HCT116 (cell line): ENCODE measurements at regions not wholly inside any gene's neighbourhood (a gene's known extent, or its start where the extent isn't known, plus 50 kb on each side); places are given as distances from the start of the nearest gene placed in this dataset.

Experiments
- ATAC-seq: fragments of 200-7000 bp; cut with Tn5 transposase; 2 replicates; pipeline ENCODE4 v1.9.1; 2020; ENCODE audit warnings: mild to moderate bottlenecking, moderate library complexity
- BruUV-seq: library from RNA; stranded (reverse); fragments of 400-500 nt; replicated peaks from 2 replicates; lab custom pipeline; 2021; lab: Mats Ljungman, UMichigan
- CTCF ChIA-PET: fragments of 300-600 bp; sonication (Branson Sonifier 250); formaldehyde crosslinking; loops from one replicate; lab custom pipeline; 2021; ENCODE audit warnings: antibody characterized with exemption; lab: Charles Lee
- POLR2A ChIA-PET: fragments of 300-600, 350-600 bp; sonication (Branson Sonifier 250); formaldehyde crosslinking; loops from one replicate; lab custom pipeline; 2021; ENCODE audit warnings: antibody characterized with exemption; lab: Charles Lee
- RAD21 ChIA-PET, 2 experiments: fragments of 300-600 bp; sonication (Branson Sonifier 250); formaldehyde crosslinking; loops; one replicate each; lab custom pipeline; 2023; ENCODE audit warnings: low total read pairs in 2 of 2; ENCODE audit not compliant: uncharacterized antibody in 2 of 2, unreplicated experiment in 2 of 2, low non-redundant PET in 1 of 2; lab: Charles Lee
- DNase-seq: peaks from one replicate; pipeline ENCODE4 v3.0.0-alpha.2; 2010; ENCODE audit warnings: low read depth, low spot score
- H2AFZ ChIP-seq: fragments of 200-600 bp; shearing (Covaris generic), sonication (generic); 2 replicates; pipeline ENCODE4 v1.6.1; 2017; ENCODE audit warnings: low read depth, mixed run types, mixed read lengths, antibody characterized with exemption, low read length; ENCODE audit not compliant: poor library complexity, severe bottlenecking
- H3K27ac ChIP-seq: 2 replicates; pipeline ENCODE4 v1.5.1; 2012; ENCODE audit warnings: low read depth, low read length
- H3K27me3 ChIP-seq: fragments of 200-600 bp; sonication (generic); 2 replicates; pipeline ENCODE4 v1.6.1; 2016; ENCODE audit warnings: mixed run types, low read length, mixed read lengths; ENCODE audit not compliant: insufficient read depth
- H3K36me3 ChIP-seq, 2 experiments: fragments of 200-500 bp in 1 of 2; fragments of 200-600 bp in 1 of 2; sonication (Bioruptor generic) in 1 of 2; sonication (generic) in 1 of 2; 2 replicates each; pipeline versions ENCODE4 v1.5.1 to v1.6.1; 2014 to 2016; ENCODE audit warnings: low read length in 2 of 2, inconsistent platforms in 1 of 2, mixed read lengths in 1 of 2, mixed run types in 1 of 2; ENCODE audit not compliant: insufficient read depth in 2 of 2, control insufficient read depth in 1 of 2
- H3K4me1 ChIP-seq, 2 experiments: fragments of 200-600 bp in 1 of 2; sonication (generic) in 1 of 2; 2 replicates each; pipeline versions ENCODE4 v1.5.1 to v1.6.1; 2012 to 2017; ENCODE audit warnings: low read length in 2 of 2, inconsistent platforms in 1 of 2, mild to moderate bottlenecking in 1 of 2, mixed read lengths in 1 of 2, mixed run types in 1 of 2, moderate library complexity in 1 of 2; ENCODE audit not compliant: insufficient read depth in 2 of 2, control insufficient read depth in 1 of 2
- H3K4me2 ChIP-seq: fragments of 200-600 bp; sonication (generic); 2 replicates; pipeline ENCODE4 v1.6.1; 2017; ENCODE audit warnings: mixed run types, low read length, mixed read lengths
- H3K4me3 ChIP-seq, 2 experiments: fragments of 200-600 bp in 1 of 2; sonication (generic) in 1 of 2; replicated peaks in 1 of 2; 2 replicates each; pipeline ENCODE4 v1.5.1; 2011 to 2016; ENCODE audit warnings: low read length in 2 of 2, control low read depth in 1 of 2, low read depth in 1 of 2, mild to moderate bottlenecking in 1 of 2, mixed read lengths in 1 of 2, mixed run types in 1 of 2
- H3K79me2 ChIP-seq: fragments of 200-600 bp; sonication (generic); 2 replicates; pipeline ENCODE4 v1.6.1; 2017; ENCODE audit warnings: mild to moderate bottlenecking, mixed run types, low read length, moderate library complexity, mixed read lengths; ENCODE audit not compliant: insufficient read depth
- H3K9ac ChIP-seq: fragments of 200-600 bp; sonication (generic); 2 replicates; pipeline ENCODE4 v1.6.1; 2016; ENCODE audit warnings: low read length, mixed read lengths
- H3K9me2 ChIP-seq: fragments of 200-600 bp; sonication (generic), shearing (Covaris generic); 2 replicates; pipeline ENCODE4 v1.6.1; 2017; ENCODE audit warnings: mixed run types, mild to moderate bottlenecking, moderate library complexity; ENCODE audit not compliant: insufficient read depth
- H3K9me3 ChIP-seq, 2 experiments: fragments of 200-500 bp in 1 of 2; fragments of 200-600 bp in 1 of 2; sonication (Bioruptor generic) in 1 of 2; sonication (generic) in 1 of 2; 2 replicates each; pipeline ENCODE4 v1.6.1; 2014 to 2017; ENCODE audit warnings: low read length in 2 of 2, mixed read lengths in 2 of 2, inconsistent platforms in 1 of 2, low read depth in 1 of 2, mild to moderate bottlenecking in 1 of 2, mixed run types in 1 of 2, moderate library complexity in 1 of 2; ENCODE audit not compliant: control insufficient read depth in 1 of 2, insufficient read depth in 1 of 2
- H4K20me1 ChIP-seq: fragments of 200-600 bp; sonication (generic), shearing (Covaris generic); 2 replicates; pipeline ENCODE4 v1.6.1; 2017; ENCODE audit warnings: mixed run types, mild to moderate bottlenecking, moderate library complexity; ENCODE audit not compliant: insufficient read depth
- CEBPB ChIP-seq: IDR thresholded peaks from 2 replicates; pipeline ENCODE4 v1.6.1; 2012; ENCODE audit warnings: low read depth
- ELF1 ChIP-seq: IDR thresholded peaks from 2 replicates; pipeline ENCODE4 v1.6.1; 2012; ENCODE audit warnings: low read depth, borderline replicate concordance
- EZH2 ChIP-seq: fragments of 200-600 bp; sonication (generic); IDR thresholded peaks from 2 replicates; pipeline ENCODE4 v1.6.1; 2017; ENCODE audit warnings: antibody characterized with exemption, mixed run types
- FOSL1 ChIP-seq: IDR thresholded peaks from 2 replicates; pipeline ENCODE4 v1.6.1; 2012; ENCODE audit warnings: low read depth
- JUND ChIP-seq: IDR thresholded peaks from 2 replicates; pipeline ENCODE4 v1.6.1; 2012
- POLR2A ChIP-seq: IDR thresholded peaks from 2 replicates; pipeline ENCODE4 v1.7.0; 2011; ENCODE audit warnings: borderline replicate concordance; ENCODE audit not compliant: insufficient read depth, insufficient read length; ENCODE audit errors: extremely low read depth
- RAD21 ChIP-seq: IDR thresholded peaks from 2 replicates; pipeline ENCODE4 v1.6.1; 2012; ENCODE audit warnings: low read depth, mild to moderate bottlenecking
- SIN3A ChIP-seq: IDR thresholded peaks from 2 replicates; pipeline ENCODE4 v1.6.1; 2012; ENCODE audit warnings: low read depth
- SP1 ChIP-seq: IDR thresholded peaks from 2 replicates; pipeline ENCODE4 v1.6.1; 2012; ENCODE audit warnings: low read depth
- YY1 ChIP-seq: IDR thresholded peaks from 2 replicates; pipeline ENCODE4 v1.6.1; 2011; ENCODE audit warnings: low read length, low read depth, moderate library complexity, mild to moderate bottlenecking; ENCODE audit not compliant: insufficient replicate concordance; ENCODE audit errors: extremely low read depth
- intact Hi-C: fragments of 100-400 bp; cut with micrococcal nuclease; formaldehyde crosslinking; loops from 2 replicates; pipeline ENCODE4 v1.10.0; 2022
- TF ChIP-seq, protein P1 (sequence below): IDR thresholded peaks from 2 replicates; pipeline ENCODE4 v1.6.1; 2012; ENCODE audit warnings: low read depth
- TF ChIP-seq, protein P2 (sequence below): IDR thresholded peaks from 2 replicates; pipeline ENCODE4 v1.6.1; 2011; ENCODE audit warnings: mild to moderate bottlenecking, low read length, moderate library complexity; ENCODE audit not compliant: insufficient replicate concordance; ENCODE audit errors: extremely low read depth
- TF ChIP-seq, protein P3 (sequence below): IDR thresholded peaks from 2 replicates; pipeline ENCODE4 v1.6.1; 2012
- TF ChIP-seq, protein P4 (sequence below): IDR thresholded peaks from 2 replicates; pipeline ENCODE4 v1.6.1; 2012

DNA sequence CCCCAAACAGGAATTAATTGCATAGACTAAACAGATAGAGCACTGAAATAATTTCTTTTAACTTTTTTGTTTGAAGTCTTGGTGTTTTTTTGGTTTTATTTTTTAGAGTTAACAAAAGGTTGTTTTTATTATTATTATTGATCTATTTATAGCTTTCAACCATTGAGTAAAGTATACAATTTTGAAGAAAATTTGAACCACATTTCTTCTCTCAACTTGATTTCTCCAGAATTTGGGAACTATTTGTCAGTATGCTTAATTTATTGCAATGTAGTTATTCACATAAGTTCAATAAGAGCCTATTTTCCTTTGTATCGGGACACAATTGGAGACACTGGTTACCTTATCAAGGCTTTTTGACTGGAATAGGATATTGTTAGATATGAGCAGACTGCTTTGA, 1045.6 kb upstream of the PCDH9 start:
- no peaks in the 10 kb centered on the region for H3K4me1 ChIP-seq
- H3K36me3 ChIP-seq: no peaks in the 10 kb centered on the region
- BruUV-seq: no TSS peak
- H3K4me3 ChIP-seq: no peak overlapping the region
- no peak overlapping the region for H3K27ac ChIP-seq
- intact Hi-C loops: no loop called here
- no peaks in the 10 kb centered on the region for H4K20me1 ChIP-seq
- no peak for ATAC-seq
- RAD21 ChIA-PET: no interaction called here
- POLR2A ChIA-PET: no interaction called here
- no peak overlapping the region for H2AFZ ChIP-seq
- no peak overlapping the region for H3K9ac ChIP-seq
- no peaks in the 10 kb centered on the region for H3K27me3 ChIP-seq
- H3K79me2 ChIP-seq: no peaks in the 10 kb centered on the region
- no peak overlapping the region for H3K4me2 ChIP-seq
- TF ChIP-seq SIN3A (no peak), CEBPB (no peak), SP1 (no peak)
- TF ChIP-seq, protein P1, sequence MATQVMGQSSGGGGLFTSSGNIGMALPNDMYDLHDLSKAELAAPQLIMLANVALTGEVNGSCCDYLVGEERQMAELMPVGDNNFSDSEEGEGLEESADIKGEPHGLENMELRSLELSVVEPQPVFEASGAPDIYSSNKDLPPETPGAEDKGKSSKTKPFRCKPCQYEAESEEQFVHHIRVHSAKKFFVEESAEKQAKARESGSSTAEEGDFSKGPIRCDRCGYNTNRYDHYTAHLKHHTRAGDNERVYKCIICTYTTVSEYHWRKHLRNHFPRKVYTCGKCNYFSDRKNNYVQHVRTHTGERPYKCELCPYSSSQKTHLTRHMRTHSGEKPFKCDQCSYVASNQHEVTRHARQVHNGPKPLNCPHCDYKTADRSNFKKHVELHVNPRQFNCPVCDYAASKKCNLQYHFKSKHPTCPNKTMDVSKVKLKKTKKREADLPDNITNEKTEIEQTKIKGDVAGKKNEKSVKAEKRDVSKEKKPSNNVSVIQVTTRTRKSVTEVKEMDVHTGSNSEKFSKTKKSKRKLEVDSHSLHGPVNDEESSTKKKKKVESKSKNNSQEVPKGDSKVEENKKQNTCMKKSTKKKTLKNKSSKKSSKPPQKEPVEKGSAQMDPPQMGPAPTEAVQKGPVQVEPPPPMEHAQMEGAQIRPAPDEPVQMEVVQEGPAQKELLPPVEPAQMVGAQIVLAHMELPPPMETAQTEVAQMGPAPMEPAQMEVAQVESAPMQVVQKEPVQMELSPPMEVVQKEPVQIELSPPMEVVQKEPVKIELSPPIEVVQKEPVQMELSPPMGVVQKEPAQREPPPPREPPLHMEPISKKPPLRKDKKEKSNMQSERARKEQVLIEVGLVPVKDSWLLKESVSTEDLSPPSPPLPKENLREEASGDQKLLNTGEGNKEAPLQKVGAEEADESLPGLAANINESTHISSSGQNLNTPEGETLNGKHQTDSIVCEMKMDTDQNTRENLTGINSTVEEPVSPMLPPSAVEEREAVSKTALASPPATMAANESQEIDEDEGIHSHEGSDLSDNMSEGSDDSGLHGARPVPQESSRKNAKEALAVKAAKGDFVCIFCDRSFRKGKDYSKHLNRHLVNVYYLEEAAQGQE: no peak
- TF ChIP-seq, all 23 proteins: peak for 0
- no peaks in the 10 kb centered on the region; a peak in 1 of 4 replicates for H3K9me3 ChIP-seq
- DNase-seq: no peak
- CTCF ChIA-PET: no interaction called here
- no peaks in the 10 kb centered on the region for H3K9me2 ChIP-seq

DNA sequence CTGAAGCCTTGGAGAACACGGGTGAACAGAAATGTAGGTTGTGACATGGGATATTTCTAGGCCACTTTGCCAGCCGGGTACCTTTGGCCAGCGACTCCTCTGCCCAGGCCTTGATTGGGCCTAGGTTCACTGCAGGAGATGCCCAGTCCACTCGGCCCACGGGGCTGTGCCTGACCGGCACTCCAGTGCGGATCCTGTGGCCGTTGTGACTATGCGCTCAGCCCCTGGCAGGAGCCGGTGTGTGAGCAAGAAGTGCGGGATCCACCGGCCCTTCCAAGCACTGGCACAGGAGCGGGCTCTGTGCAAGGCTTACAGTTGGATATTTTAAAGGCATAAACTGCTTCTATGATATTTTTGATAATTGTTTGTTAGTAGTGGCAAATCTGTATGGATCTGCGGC, 1042.5 kb upstream of the PCDH9 start:
- RAD21 ChIA-PET: no interaction called here
- Histone ChIP-seq H3K4me2 (no peak overlapping the region), H3K4me3 (no peak overlapping the region), H3K79me2 (no peaks in the 10 kb centered on the region), H3K27ac (no peak overlapping the region), H3K27me3 (no peaks in the 10 kb centered on the region), H3K9ac (no peak overlapping the region), H3K4me1 (no peaks in the 10 kb centered on the region), H3K9me2 (no peaks in the 10 kb centered on the region), H4K20me1 (no peaks in the 10 kb centered on the region), H3K9me3 (no peaks in the 10 kb centered on the region; a peak in 1 of 4 replicates), H2AFZ (no peak overlapping the region), H3K36me3 (no peaks in the 10 kb centered on the region)
- TF ChIP-seq EZH2: no peak
- no peak for TF ChIP-seq ELF1
- TF ChIP-seq FOSL1: no peak
- TF ChIP-seq, protein P2, sequence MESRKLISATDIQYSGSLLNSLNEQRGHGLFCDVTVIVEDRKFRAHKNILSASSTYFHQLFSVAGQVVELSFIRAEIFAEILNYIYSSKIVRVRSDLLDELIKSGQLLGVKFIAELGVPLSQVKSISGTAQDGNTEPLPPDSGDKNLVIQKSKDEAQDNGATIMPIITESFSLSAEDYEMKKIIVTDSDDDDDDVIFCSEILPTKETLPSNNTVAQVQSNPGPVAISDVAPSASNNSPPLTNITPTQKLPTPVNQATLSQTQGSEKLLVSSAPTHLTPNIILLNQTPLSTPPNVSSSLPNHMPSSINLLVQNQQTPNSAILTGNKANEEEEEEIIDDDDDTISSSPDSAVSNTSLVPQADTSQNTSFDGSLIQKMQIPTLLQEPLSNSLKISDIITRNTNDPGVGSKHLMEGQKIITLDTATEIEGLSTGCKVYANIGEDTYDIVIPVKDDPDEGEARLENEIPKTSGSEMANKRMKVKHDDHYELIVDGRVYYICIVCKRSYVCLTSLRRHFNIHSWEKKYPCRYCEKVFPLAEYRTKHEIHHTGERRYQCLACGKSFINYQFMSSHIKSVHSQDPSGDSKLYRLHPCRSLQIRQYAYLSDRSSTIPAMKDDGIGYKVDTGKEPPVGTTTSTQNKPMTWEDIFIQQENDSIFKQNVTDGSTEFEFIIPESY: no peak
- TF ChIP-seq SIN3A: no peak
- TF ChIP-seq RAD21: no peak
- TF ChIP-seq CEBPB: no peak
- TF ChIP-seq, protein P3, sequence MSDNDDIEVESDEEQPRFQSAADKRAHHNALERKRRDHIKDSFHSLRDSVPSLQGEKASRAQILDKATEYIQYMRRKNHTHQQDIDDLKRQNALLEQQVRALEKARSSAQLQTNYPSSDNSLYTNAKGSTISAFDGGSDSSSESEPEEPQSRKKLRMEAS: no peak
- no peak for TF ChIP-seq JUND
- TF ChIP-seq, protein P4, sequence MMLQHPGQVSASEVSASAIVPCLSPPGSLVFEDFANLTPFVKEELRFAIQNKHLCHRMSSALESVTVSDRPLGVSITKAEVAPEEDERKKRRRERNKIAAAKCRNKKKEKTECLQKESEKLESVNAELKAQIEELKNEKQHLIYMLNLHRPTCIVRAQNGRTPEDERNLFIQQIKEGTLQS: no peak
- TF ChIP-seq POLR2A: no peak
- no peak for TF ChIP-seq YY1
- BruUV-seq: no TSS peak
- CTCF ChIA-PET: no interaction called here
- intact Hi-C loops: no loop called here
- DNase-seq: no peak
- ATAC-seq: no peak
- POLR2A ChIA-PET: no interaction called here
